GM19240 (cell line): ENCODE measurements at regions not wholly inside any gene's neighbourhood (a gene's known extent, or its start where the extent isn't known, plus 50 kb on each side); places are given as distances from the start of the nearest gene placed in this dataset.

ENCODE experiments used
- DNase-seq: peaks from one replicate; pipeline ENCODE4 v3.0.0; 2011; ENCODE audit warnings: low spot score; ENCODE audit not compliant: insufficient read length

DNA sequence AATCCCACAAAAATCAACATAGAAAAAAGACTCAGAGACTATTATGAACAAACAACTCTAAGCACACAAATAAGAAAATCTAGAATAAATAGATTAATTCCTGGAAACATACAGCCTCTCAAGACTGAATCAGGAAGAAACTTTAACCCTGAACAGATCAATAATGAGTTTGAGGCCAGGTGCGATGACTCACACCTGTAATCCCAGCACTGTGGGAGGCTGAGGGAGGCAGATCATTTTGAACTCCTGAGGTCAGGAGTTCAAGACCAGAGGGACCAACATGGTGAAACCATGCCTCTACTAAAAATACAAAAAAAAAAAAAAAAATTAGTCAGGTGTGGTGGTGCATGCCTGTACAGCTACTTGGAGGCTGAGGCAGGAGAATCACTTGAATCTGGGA is 499.5 kb upstream of the LUZP2 start:
- no peak for DNase-seq

DNA sequence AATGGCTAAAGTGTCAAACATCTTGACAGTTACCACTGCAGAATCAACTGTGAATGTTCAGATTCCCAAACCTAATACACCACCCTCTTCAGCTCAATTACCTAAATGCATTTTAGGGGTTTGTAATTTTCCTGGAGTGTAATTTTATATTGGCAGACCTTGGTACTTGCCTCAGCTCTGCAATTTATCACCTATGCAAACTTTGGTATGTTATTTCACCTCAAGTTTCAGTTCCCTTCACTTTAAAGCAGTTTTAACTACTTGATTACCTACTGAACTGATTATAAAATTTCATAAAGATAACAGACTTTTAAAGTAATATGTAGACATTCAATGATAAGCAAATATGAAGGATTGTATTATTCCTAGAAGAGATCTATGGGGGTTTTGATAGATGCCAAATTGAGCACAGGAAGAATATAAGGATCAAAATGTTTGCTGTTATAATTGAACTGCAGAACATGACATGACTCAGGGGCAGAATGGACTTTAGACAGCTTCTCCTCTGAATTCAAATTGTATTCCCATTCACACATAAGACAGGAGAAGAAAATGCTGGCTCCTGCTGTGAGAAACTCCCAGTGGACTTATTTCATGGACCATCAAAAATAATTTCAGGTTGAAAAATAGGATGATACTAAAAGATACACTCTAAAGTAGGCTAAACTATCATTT is 491.5 kb upstream of the LUZP2 start:
- no peak for DNase-seq

DNA sequence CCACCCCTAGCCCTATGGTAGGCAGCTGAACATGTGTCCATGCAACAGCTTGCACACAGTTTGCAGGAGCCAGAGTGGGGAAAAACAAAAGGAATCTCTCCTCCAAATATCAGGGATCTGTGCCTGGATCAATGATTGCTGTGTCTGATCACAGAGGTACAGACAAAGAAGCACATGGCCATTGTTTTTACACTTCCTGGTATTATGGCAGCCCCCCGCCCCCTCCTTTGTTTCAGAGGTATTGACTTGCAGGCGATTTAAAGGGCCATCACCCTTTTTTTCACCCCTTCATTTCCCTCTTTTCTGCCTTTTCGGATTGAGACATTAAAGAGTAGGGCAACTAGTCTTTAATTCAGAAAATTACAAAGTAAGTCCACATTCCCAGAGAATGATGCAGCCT is 453.0 kb upstream of the LUZP2 start:
- no peak for DNase-seq

DNA sequence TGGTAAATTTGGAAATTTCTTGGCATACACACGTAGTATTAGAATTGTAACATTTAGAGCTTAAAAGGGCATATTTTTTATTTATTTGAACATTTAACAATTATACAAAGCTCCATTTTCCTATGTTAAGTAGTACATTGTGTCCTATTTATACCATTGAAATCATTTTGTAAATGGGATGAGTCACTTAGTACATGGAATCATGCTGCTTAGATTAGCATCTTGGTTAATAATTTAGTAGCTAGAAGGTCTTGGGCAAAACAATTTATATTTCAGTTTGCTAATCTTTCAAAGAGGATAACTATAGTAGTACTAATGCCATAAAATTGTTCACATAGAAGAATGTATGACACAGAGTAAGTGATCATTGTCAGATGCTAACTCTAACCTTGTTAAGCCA is 450.1 kb upstream of the LUZP2 start:
- no peak for DNase-seq

DNA sequence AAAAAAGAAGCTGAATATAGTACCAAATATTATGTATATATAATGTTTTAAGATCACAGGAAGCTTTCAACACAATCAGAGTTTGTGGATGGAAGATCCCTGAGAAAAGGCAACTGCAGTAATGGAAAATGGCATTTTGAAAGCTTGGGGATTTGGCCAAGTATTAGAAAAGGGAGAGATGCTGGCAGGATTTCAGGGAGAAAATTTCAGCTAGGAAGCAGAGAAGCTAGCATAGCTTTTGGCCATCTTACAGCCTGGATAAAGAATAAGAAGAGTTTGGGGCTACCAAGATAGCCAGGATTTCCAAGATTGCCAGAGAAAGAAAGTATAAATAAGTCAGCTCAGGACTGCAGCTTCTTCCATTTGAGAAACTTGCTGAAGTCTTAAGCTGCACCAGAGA is 440.8 kb upstream of the LUZP2 start:
- DNase-seq = no peak

DNA sequence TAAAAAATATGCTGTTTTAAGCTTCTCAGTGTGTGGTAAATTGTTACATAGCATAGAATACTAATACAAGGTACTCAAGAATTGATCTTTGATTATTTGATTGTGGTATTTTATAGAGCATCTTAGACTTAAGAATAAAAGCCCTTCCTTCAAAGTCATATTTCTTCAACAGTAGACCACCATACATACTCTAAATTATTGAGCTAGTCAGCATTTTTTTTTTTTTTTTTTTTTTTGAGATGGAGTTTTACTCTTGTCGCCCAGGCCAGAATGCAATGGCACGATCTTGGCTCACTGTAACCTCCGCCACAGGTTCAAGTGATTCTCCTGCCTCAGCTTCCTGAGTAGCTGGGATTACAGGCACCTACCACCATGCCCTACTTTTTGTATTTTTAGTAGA is 436.7 kb upstream of the LUZP2 start:
- no peak for DNase-seq

DNA sequence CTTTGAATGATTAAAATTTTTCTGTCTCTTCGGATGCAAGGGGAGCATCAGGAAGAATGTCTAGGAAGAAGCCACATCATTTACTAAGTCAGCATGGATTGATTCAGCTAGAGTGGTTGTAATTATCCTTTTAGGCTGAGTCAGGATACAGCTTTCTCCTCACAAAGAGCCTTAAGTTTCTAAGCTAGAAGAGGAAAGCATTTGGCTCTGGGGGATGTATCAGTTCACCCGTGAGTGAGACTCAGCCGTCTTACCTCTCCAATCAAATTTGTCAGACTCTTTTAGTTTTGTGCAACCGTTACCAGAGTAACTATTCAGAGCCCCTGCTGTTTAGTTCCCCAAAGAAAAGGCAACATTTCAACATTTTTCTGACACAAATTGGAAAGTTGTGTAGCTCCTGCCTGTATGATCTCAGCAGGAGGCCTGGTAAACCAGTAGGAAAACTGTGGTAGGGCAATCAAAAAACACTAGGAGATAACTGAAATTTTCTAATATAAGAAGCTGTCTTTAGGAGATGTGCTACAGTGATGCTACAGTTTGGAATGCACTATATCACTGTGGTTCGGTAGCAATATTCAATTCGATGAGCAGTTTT is 432.4 kb upstream of the LUZP2 start:
- DNase-seq = no peak

DNA sequence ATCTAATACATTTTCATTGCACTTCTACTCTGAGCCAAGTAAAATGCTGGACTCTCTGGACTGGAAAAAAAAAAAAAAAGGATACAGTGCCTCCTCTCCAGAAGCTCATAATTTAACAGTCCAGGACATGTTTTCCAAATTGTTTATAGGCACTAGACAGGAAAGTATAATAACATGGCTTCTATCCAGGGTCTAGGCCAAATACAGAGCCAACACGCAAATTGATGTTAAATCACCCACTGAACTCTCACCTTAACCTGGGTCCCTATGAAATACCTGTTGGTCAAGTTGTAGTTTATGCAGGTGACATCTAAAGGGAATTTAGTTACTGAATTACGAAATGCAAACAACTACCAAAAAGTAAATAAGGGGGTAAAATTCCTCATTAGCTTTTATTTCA is 428.7 kb upstream of the LUZP2 start:
- no peak for DNase-seq

DNA sequence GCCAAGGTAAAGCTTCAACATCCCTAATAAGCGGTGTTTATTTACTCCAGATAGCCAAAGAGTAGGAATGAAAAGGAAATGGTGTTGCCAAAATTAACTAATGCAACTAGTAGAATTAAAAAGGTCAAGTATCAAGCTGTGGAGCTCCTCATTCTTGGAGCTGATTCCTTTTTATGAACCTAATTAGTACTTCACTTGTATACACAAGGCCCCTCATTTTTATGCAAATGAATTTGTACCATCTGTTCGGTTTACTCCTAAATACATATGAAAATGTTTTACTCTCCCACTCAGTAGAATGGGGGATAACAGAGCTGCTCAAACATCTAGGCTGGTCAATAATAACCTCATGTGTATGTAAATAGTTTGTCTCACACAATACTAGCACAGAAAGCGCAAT is 426.4 kb upstream of the LUZP2 start:
- DNase-seq = no peak

DNA sequence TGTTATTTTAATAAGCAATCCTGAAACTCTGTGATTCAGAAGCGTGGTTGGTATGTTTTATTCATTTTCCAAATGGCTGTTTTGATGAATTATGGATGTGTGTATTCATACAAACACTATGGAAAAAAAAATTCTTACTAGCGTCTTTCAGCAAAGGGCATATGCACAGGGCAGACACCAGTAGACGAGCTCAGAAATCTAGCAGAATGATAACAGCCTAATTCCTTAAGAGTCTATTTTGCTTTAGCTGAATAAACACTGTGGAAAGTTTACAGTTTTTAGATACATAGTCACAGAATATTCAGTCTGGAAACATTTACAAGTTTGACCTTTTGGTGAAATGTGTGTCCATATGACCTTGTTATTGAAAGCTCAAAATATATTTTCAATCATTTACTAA is 418.8 kb upstream of the LUZP2 start:
- no peak for DNase-seq

DNA sequence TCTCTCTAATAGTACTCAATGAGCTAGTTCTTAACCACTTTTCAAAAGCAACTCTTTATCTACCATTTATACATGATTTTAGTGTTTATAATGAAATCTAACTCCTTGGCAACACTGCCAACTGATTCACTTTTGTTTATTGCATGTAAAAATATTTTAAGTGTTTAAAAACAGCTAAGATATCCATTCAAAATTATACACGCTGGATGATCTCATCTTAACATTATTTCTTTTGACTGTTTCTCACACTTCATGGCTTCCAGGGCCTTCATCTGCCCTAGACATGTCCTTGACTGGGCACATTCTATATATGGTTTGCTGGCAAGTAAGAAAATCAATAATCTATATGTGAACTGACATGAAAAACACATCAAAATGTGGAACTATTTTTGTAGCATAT is 414.6 kb upstream of the LUZP2 start:
- DNase-seq = no peak

DNA sequence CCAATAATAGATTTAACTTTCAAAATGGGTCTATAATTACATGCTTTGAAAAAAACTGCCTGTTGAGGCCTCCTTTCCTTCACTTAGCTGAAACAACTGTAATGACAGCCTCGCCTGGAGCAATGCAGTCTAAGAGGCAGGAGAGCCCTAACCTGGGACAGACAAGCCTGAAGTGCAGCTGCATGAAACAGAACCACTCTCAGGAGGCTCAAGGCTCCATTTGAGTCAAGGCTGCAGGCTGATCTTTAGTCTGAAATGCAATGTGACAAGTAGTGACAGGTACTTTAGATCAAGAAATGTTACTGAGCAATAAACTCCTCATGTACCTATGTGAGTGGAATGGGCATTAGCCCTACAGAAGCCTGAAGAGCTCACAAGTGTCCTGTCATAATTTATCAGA is 414.0 kb upstream of the LUZP2 start:
- DNase-seq = no peak

DNA sequence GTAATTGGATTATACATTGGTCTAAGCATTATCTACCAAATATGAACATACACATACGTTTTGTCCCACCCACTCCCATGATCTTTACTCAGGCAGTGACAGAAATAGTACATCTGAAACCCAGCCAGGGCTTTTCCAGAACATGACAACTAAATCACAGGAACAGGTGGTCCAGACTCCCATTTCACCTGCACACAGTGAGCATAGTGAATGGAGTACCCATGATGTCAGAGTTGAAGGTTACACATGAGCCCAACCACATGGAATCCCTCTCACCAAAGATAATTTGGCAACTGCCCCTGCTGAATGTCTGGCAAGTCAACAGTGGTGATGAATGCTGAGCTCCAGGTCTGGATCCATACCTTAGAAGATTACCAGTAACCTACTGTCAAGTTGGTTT is 411.9 kb upstream of the LUZP2 start:
- DNase-seq = no peak

DNA sequence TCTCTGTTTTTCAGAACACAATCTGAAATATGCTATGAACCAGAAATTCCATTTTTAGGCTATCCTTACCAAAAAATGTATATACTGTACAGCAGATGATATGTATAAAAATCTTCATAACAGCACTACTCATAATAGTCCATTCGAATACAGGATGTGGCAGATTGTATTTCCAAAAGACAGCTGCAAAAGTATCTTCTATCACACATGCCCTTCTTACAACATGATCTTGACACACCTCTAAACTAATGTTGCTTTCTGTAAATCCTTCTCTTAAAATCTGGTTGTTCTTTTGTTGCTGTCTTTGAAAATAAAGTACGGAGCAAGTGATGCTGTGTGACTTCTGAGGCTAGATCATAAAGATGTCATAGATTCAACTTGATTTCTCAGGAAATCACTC is 409.9 kb upstream of the LUZP2 start:
- DNase-seq = no peak

DNA sequence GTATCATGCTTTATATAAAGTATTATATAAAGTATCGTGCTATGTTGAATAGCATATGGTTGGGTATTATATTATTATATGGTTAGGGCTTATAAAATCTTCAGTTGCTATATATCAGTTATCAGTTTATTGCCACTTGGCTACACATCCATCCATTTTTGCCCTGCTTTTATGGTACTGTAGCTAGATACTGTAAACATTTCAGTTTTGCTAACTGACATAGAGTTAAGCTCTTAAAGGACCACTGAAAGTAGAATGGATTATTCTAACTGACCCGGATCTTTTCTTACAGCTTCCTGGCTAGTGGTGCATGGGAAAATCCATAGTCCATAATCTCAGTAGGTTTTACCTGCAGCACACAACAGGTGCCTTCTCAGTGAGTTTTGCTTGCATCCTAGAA is 405.3 kb upstream of the LUZP2 start:
- no peak for DNase-seq

DNA sequence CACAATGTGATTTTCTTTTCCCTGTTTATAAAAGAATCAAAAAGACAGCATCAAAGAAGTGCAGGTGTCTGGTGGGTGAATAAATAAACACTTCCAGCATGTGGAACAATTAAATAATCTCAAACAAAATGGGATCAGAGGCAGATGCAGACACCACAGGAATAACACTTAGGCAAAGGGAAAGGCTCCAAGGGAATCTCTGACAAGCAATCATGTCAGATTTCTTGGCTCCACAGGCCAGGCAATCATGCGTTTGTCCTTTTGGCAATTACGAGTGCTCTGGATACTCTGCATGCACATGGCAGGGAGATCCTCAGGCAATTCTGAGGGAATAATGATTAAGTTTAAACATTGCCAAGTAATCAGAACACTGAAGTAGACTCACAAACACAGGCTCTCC is 403.5 kb upstream of the LUZP2 start:
- no peak for DNase-seq

DNA sequence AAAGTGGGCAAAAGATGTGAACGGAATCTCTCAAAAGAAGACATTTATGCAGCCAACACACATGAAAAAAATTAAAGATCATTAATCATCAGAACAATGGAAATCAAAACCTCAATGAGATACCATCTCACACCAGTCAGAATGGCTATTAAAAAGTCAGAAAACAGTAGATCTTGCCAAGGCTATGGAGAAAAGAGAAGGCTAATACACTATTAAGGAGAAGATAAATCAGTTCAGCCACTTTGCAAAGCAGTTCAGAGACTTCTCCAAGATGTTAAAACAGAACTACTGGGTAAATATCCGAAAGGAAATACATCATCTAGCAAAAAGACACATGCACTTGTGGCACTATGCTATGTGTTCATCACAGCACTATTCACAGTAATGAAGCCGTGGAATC is 388.2 kb upstream of the LUZP2 start:
- no peak for DNase-seq

DNA sequence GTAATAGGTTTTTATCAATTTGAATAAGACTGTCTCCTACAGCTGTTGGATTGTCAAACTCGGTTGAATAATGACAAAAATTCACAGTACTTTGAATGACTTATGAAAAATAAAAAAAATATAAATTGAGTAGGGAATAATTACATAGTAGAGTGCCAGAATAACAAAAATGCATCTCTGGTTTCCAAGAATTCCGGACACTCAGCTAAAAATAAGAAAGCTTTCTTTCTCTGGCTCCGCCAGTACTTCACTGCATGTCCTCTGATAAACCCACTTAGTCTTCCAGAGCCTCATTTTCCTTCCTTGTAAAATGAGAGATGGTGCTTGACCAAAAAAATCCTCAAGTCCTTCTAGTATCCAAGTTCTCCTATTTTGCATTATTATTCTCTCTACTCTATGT is 374.6 kb upstream of the LUZP2 start:
- no peak for DNase-seq

DNA sequence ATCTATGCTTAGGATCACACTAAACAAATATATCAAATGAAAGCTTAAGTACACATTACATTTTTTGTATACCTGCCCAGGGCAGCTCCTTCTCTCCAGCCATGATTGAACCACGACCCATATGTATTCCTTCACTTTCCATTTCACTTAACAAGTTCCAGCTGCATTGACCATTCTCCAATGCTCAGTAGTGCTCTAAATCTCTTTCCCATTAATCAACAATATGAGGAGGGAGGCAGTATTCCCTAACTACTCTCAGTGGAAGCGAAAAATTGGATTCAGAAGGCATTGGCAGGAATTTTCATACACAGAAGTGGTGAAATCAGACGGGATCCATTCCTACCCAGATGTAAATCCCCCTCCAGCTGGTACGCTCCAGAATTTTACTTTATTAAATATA is 372.0 kb upstream of the LUZP2 start:
- no peak for DNase-seq

DNA sequence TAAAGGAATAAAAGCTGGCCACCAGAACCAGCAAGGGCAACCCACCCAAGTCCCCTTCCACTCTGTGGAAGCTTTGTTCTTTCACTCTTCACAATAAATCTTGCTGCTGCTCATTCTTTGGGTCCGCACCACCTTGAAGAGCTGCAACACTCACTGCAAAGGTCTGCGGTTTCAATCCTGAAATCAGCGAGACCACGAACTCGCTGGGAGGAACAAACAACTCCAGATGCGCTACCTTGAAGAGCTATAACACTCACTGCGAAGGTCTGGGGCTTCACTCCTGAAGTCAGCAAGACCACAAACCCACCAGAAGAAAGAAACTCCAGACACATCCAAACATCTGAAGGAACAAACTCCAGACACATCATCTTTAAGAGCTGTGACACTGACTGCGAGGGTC is 365.2 kb upstream of the LUZP2 start:
- no peak for DNase-seq

DNA sequence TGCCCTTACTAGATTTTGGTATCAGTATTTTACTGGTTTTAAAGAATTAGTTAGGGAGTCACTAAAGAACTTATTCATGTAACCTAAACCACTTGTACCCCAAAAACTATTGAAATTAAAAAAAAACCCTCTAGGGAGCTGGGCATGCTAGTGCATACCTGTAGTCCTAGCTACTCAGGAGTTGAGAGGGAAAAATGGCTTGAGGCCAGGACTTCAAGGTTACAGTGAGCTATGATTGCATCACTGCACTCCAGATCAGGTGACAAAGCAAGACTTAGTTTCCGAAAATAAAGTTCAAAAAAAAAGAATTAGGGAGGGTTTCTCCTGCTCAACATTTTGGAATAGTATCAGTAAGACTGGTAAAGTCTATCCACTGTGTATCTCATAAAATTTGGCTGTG is 364.4 kb upstream of the LUZP2 start:
- no peak for DNase-seq

DNA sequence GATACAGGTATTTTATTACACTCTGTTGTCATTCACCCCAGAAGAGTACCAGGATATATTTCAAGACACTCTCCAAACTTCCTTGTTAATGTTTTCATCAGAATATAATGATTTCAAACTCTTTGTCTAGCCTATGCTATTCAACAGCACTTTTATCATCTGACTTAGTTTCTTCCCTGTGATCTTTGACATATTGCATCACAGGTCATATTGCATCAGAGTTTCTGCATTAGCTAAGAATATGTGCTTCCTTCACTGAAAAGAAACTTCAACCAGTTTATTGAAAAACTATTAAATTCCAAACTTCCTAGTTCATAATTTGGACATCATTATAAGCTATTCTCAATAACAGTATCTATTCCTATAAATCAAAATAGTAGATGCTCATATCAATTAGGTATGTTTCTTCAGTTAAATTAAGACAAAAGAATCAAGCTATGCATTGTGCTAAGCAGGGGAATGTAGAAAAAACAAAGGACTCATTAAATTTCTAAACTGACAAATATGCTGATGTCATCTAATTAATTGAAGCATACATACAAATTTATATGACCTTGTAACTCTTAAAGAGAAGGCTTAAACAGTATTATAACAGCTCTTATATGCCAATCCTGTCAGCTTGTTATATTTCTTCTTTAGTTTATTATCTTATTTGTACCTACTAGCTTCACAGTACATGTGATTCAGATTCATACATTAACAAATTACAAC is 361.8 kb upstream of the LUZP2 start:
- no peak for DNase-seq

DNA sequence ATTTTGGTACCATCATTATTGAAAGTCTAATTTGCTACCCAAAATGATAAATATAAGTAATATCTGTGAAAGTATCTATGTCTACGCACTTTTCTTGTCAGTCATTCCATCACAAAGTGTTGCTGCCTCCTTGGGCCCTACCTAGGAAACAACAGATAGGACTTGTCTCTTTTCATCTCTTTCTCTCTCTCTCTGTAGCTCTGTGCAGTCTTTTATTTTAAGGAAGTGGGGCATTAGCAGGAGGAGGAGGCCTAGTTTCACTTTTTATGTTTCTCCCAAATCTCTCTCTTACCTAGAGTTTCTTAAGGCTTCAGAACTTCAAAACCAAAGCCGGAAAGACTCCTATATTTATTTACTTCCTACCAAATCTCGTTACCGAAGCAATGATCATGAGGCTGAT is 354.8 kb upstream of the LUZP2 start:
- no peak for DNase-seq
